ENCODE measurements at regions not wholly inside any gene's neighbourhood (a gene's known extent, or its start where the extent isn't known, plus 50 kb on each side); places are given as distances from the start of the nearest gene placed in this dataset.

DNA sequence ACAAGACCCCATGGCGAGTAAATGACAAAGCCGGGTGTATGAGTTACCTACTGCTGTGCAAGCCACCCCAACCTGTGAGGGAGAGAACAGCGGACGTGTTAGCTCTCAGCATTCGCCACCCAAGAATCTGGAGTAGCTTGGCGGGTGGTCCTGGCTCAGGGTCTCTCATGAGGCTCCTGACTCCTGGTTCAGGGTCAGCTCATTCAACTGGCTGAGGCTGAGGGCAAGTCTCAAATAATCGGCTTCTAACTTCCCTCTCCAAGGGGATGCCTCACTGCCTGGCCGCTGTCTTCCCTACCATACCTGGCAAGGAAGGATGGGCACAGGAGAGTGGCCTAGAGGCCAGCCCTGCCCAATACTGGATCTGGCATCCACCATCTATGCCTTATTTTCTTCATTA is 94.2 kb downstream of the HTR5A start:
- no peak overlapping the region for H3K27ac ChIP-seq (ENCODE audit: low read depth)
- H3K4me1 Mint-ChIP-seq = no peaks in the 10 kb centered on the region
- H2AFZ ChIP-seq = no peak overlapping the region
- no peak overlapping the region for H3K4me2 ChIP-seq
- H3K4me3 ChIP-seq = no peak overlapping the region
- H3K36me3 ChIP-seq (ENCODE audit: insufficient read depth) = no peaks in the 10 kb centered on the region
- no peaks in the 10 kb centered on the region for H3F3A ChIP-seq (replicated peaks; ENCODE audit: low read depth)
- DNase-seq (ENCODE audit: low spot score) (no peak), ATAC-seq (no peak)
- H3K4me1 ChIP-seq (ENCODE audit: insufficient read depth) = no peaks in the 10 kb centered on the region
- no peak overlapping the region for H3K27ac Mint-ChIP-seq
- H3K36me3 Mint-ChIP-seq (ENCODE audit: low read depth) = no peaks in the 10 kb centered on the region; the same call in 2 of the 3 replicates
- H3K9me2 ChIP-seq (ENCODE audit: insufficient read depth) = 0 out of 2 replicates have a peak, but pooled peaks cover 3% of the 10 kb centered on the region
- H3K27me3 ChIP-seq (ENCODE audit: insufficient read depth) = no peaks in the 10 kb centered on the region
- peaks cover under 1% of the 10 kb centered on the region; the same call in 1 of the 3 replicates for H3K9me3 Mint-ChIP-seq
- H4K20me1 ChIP-seq (replicated peaks; ENCODE audit: insufficient read depth) = no peaks in the 10 kb centered on the region
- TF ChIP-seq STAT1 (IDR thresholded peaks at IDR 0.05; ENCODE audit: unreplicated experiment) = no peak
- H3K79me2 ChIP-seq (replicated peaks; ENCODE audit: insufficient read depth) = no peaks in the 10 kb centered on the region
- no peak overlapping the region for H3K4me3 Mint-ChIP-seq
- H3K27me3 Mint-ChIP-seq (ENCODE audit: insufficient read depth, low read depth, poor library complexity) = no peaks in the 10 kb centered on the region

DNA sequence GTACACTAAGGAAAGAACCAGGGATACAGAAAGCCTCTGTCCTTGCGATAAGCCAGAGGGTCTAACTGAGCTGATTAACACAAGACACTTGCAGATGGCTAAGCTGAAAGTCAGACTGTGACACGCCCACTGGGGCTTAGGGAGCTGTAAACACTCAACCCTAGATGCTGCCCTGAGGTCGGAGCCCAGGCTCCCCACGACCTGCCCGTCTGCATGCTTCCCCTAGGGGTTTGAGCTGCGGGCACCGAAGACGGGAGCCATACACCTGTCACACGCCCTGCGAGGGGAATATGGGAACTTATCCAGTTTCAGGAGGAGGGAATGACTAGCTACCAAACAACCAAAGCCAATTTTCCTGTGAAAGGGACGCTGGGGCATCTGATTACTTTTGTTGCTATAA is 96.0 kb downstream of the HTR5A start:
- Mint-ChIP-seq H3K27me3 (ENCODE audit: insufficient read depth, low read depth, poor library complexity) (no peaks in the 10 kb centered on the region), H3K36me3 (ENCODE audit: low read depth) (no peaks in the 10 kb centered on the region; the same call in 2 of the 3 replicates), H3K27ac (no peak overlapping the region), H3K4me3 (no peak overlapping the region), H3K4me1 (no peaks in the 10 kb centered on the region), H3K9me3 (peaks cover 2% of the 10 kb centered on the region; the same call in 1 of the 3 replicates)
- DNase-seq (ENCODE audit: low spot score) = no peak
- Histone ChIP-seq H3K36me3 (ENCODE audit: insufficient read depth) (no peaks in the 10 kb centered on the region), H3K79me2 (replicated peaks; ENCODE audit: insufficient read depth) (no peaks in the 10 kb centered on the region), H3F3A (replicated peaks; ENCODE audit: low read depth) (no peaks in the 10 kb centered on the region), H3K4me3 (no peak overlapping the region), H3K9me2 (ENCODE audit: insufficient read depth) (0 out of 2 replicates have a peak, but pooled peaks cover 5% of the 10 kb centered on the region), H3K27ac (ENCODE audit: low read depth) (no peak overlapping the region), H3K4me2 (no peak overlapping the region), H3K27me3 (ENCODE audit: insufficient read depth) (no peaks in the 10 kb centered on the region), H2AFZ (no peak overlapping the region), H3K4me1 (ENCODE audit: insufficient read depth) (no peaks in the 10 kb centered on the region), H4K20me1 (replicated peaks; ENCODE audit: insufficient read depth) (no peaks in the 10 kb centered on the region)
- TF ChIP-seq, protein P1, sequence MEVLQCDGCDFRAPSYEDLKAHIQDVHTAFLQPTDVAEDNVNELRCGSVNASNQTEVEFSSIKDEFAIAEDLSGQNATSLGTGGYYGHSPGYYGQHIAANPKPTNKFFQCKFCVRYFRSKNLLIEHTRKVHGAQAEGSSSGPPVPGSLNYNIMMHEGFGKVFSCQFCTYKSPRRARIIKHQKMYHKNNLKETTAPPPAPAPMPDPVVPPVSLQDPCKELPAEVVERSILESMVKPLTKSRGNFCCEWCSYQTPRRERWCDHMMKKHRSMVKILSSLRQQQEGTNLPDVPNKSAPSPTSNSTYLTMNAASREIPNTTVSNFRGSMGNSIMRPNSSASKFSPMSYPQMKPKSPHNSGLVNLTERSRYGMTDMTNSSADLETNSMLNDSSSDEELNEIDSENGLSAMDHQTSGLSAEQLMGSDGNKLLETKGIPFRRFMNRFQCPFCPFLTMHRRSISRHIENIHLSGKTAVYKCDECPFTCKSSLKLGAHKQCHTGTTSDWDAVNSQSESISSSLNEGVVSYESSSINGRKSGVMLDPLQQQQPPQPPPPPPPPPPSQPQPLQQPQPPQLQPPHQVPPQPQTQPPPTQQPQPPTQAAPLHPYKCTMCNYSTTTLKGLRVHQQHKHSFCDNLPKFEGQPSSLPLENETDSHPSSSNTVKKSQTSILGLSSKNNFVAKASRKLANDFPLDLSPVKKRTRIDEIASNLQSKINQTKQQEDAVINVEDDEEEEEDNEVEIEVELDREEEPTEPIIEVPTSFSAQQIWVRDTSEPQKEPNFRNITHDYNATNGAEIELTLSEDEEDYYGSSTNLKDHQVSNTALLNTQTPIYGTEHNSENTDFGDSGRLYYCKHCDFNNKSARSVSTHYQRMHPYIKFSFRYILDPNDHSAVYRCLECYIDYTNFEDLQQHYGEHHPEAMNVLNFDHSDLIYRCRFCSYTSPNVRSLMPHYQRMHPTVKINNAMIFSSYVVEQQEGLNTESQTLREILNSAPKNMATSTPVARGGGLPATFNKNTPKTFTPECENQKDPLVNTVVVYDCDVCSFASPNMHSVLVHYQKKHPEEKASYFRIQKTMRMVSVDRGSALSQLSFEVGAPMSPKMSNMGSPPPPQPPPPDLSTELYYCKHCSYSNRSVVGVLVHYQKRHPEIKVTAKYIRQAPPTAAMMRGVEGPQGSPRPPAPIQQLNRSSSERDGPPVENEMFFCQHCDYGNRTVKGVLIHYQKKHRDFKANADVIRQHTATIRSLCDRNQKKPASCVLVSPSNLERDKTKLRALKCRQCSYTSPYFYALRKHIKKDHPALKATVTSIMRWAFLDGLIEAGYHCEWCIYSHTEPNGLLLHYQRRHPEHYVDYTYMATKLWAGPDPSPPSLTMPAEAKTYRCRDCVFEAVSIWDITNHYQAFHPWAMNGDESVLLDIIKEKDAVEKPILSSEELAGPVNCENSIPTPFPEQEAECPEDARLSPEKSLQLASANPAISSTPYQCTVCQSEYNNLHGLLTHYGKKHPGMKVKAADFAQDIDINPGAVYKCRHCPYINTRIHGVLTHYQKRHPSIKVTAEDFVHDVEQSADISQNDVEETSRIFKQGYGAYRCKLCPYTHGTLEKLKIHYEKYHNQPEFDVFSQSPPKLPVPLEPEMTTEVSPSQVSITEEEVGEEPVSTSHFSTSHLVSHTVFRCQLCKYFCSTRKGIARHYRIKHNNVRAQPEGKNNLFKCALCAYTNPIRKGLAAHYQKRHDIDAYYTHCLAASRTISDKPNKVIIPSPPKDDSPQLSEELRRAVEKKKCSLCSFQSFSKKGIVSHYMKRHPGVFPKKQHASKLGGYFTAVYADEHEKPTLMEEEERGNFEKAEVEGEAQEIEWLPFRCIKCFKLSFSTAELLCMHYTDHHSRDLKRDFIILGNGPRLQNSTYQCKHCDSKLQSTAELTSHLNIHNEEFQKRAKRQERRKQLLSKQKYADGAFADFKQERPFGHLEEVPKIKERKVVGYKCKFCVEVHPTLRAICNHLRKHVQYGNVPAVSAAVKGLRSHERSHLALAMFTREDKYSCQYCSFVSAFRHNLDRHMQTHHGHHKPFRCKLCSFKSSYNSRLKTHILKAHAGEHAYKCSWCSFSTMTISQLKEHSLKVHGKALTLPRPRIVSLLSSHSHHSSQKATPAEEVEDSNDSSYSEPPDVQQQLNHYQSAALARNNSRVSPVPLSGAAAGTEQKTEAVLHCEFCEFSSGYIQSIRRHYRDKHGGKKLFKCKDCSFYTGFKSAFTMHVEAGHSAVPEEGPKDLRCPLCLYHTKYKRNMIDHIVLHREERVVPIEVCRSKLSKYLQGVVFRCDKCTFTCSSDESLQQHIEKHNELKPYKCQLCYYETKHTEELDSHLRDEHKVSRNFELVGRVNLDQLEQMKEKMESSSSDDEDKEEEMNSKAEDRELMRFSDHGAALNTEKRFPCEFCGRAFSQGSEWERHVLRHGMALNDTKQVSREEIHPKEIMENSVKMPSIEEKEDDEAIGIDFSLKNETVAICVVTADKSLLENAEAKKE (CRISPR knock-in tag; IDR thresholded peaks at IDR 0.05) = no peak
- TF ChIP-seq, protein P2, sequence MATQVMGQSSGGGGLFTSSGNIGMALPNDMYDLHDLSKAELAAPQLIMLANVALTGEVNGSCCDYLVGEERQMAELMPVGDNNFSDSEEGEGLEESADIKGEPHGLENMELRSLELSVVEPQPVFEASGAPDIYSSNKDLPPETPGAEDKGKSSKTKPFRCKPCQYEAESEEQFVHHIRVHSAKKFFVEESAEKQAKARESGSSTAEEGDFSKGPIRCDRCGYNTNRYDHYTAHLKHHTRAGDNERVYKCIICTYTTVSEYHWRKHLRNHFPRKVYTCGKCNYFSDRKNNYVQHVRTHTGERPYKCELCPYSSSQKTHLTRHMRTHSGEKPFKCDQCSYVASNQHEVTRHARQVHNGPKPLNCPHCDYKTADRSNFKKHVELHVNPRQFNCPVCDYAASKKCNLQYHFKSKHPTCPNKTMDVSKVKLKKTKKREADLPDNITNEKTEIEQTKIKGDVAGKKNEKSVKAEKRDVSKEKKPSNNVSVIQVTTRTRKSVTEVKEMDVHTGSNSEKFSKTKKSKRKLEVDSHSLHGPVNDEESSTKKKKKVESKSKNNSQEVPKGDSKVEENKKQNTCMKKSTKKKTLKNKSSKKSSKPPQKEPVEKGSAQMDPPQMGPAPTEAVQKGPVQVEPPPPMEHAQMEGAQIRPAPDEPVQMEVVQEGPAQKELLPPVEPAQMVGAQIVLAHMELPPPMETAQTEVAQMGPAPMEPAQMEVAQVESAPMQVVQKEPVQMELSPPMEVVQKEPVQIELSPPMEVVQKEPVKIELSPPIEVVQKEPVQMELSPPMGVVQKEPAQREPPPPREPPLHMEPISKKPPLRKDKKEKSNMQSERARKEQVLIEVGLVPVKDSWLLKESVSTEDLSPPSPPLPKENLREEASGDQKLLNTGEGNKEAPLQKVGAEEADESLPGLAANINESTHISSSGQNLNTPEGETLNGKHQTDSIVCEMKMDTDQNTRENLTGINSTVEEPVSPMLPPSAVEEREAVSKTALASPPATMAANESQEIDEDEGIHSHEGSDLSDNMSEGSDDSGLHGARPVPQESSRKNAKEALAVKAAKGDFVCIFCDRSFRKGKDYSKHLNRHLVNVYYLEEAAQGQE (IDR thresholded peaks at IDR 0.05; ENCODE audit: unreplicated experiment) = no peak
- TF ChIP-seq EZH2phosphoT487 (IDR thresholded peaks at IDR 0.05; ENCODE audit: unreplicated experiment) (no peak), ZNF331 (CRISPR knock-in tag; IDR thresholded peaks at IDR 0.05; ENCODE audit: low read depth) (no peak), CREB1 (CRISPR knock-in tag; IDR thresholded peaks at IDR 0.05; ENCODE audit: low read depth) (no peak), EZH2 (IDR thresholded peaks at IDR 0.05; ENCODE audit: low read depth, unreplicated experiment) (no peak), STAT1 (IDR thresholded peaks at IDR 0.05; ENCODE audit: unreplicated experiment) (no peak), JUNB (IDR thresholded peaks at IDR 0.05; ENCODE audit: unreplicated experiment) (no peak)
- ATAC-seq = peak; percentile 38; the same call in 1 of the 3 replicates

All from GM23338 (cell line).